ENCODE measurements at regions not wholly inside any gene's neighbourhood (a gene's known extent, or its start where the extent isn't known, plus 50 kb on each side); places are given as distances from the start of the nearest gene placed in this dataset.

DNA sequence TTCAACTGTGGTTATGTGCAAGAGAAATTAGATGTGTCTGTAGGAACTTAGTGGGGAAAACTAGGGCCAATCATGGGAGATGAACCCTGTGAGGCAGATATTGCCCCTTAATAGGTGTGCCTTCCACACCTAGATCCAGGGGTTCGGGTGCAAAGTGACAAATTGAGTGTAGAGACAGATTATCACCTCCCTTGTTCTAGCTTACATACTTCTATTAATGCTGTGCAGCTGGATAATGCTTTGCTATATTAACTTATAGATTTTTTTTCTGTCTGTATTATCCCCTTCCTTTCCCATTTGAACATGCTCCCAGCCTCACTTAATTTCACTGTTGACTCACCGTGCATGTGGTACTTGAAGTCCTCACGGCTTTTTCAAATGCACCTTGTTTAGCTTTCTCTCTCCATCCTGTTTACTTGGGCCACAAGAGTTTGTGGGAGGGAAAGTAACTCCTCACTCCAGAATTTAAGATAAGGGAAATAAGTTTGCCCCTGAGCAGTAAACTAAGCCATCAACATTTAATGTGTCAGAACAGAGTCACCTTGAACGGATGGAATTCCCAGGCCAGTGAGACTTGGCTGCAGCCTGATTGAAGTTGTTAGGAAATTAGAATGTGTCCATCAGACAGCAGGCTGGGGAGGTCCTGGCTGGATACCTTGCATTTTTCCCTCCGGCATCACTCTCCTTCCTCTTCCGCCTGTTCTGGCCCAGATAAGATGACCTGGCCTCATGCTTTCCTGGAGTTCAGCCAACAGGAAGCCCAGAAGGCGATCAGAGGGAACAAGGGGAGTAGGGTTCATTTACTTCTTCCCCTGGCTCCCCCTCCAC, 478.4 kb downstream of the BCOR start:
- Histone ChIP-seq H3K4me1 (ENCODE audit: control insufficient read depth, low read length) (no peaks in the 10 kb centered on the region), H3K4me3 (ENCODE audit: low read length) (no peak overlapping the region), H4K20me1 (ENCODE audit: control insufficient read depth, insufficient read depth, low read depth, low read length) (no peaks in the 10 kb centered on the region), H3F3A (ENCODE audit: control insufficient read depth, insufficient read depth) (no peaks in the 10 kb centered on the region), H3K79me2 (ENCODE audit: control insufficient read depth, low read length) (no peaks in the 10 kb centered on the region), H3K4me2 (ENCODE audit: low read length) (no peak overlapping the region), H3K9me3 (ENCODE audit: control insufficient read depth, insufficient read depth, low read length) (no peaks in the 10 kb centered on the region), H3K27me3 (ENCODE audit: control insufficient read depth, low read length) (no peaks in the 10 kb centered on the region), H3K27ac (ENCODE audit: low read depth, low read length) (no peak overlapping the region), H3K9me2 (replicated peaks; ENCODE audit: control insufficient read depth, low read length) (no peaks in the 10 kb centered on the region), H3K36me3 (ENCODE audit: control insufficient read depth, low read length) (no peaks in the 10 kb centered on the region)
- TF ChIP-seq CTCF (IDR thresholded peaks at IDR 0.05; ENCODE audit: low read depth, low read length, poor library complexity, severe bottlenecking) (no peak), EZH2phosphoT487 (IDR thresholded peaks at IDR 0.05; ENCODE audit: borderline replicate concordance, low read length) (no peak)

DNA sequence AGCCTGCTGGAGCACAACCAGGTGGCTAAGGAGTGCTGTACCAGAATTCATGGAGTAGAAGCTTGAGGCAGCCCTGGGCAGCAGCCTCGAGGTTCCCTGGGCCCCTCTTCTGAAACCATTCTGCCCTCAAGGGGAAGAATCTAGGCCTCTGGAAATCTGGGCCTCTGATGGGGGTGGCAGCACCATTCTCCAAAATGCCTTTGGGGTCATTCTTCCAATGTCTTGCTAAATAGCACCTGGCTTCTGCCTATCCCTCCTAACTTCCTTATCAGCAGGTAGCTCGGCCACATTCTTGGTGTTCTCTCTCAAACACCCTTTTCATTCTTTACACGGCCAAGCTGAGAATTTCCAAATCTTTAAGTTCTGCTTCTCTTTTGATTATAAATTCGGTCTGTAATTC, 473.6 kb downstream of the BCOR start:
- TF ChIP-seq EZH2phosphoT487 (IDR thresholded peaks at IDR 0.05; ENCODE audit: borderline replicate concordance, low read length): no peak
- no peak for TF ChIP-seq CTCF (IDR thresholded peaks at IDR 0.05; ENCODE audit: low read depth, low read length, poor library complexity, severe bottlenecking)
- Histone ChIP-seq H3K27me3 (ENCODE audit: control insufficient read depth, low read length) (no peaks in the 10 kb centered on the region), H4K20me1 (ENCODE audit: control insufficient read depth, insufficient read depth, low read depth, low read length) (no peaks in the 10 kb centered on the region), H3K4me1 (ENCODE audit: control insufficient read depth, low read length) (no peaks in the 10 kb centered on the region), H3K79me2 (ENCODE audit: control insufficient read depth, low read length) (no peaks in the 10 kb centered on the region), H3K4me3 (ENCODE audit: low read length) (no peak overlapping the region), H3K27ac (ENCODE audit: low read depth, low read length) (no peak overlapping the region), H3F3A (ENCODE audit: control insufficient read depth, insufficient read depth) (no peaks in the 10 kb centered on the region), H3K36me3 (ENCODE audit: control insufficient read depth, low read length) (no peaks in the 10 kb centered on the region), H3K4me2 (ENCODE audit: low read length) (no peak overlapping the region), H3K9me2 (replicated peaks; ENCODE audit: control insufficient read depth, low read length) (no peaks in the 10 kb centered on the region), H3K9me3 (ENCODE audit: control insufficient read depth, insufficient read depth, low read length) (no peaks in the 10 kb centered on the region)

- H3K4me1 ChIP-seq (ENCODE audit: control insufficient read depth, low read length): no peaks in the 10 kb centered on the region
Observed at GRCh38 chrX:39625810-39626209, 471.9 kb downstream of the BCOR start.

More at GRCh38 chrX:39625810-39626209, 471.9 kb downstream of the BCOR start:
- H3K9me3 ChIP-seq (ENCODE audit: control insufficient read depth, insufficient read depth, low read length): no peaks in the 10 kb centered on the region
- TF ChIP-seq CTCF (IDR thresholded peaks at IDR 0.05; ENCODE audit: low read depth, low read length, poor library complexity, severe bottlenecking): no peak
- TF ChIP-seq EZH2phosphoT487 (IDR thresholded peaks at IDR 0.05; ENCODE audit: borderline replicate concordance, low read length): no peak
- no peaks in the 10 kb centered on the region for H3F3A ChIP-seq (ENCODE audit: control insufficient read depth, insufficient read depth)
- H3K4me3 ChIP-seq (ENCODE audit: low read length): no peak overlapping the region
- H3K27ac ChIP-seq (ENCODE audit: low read depth, low read length): no peak overlapping the region
- H3K79me2 ChIP-seq (ENCODE audit: control insufficient read depth, low read length): no peaks in the 10 kb centered on the region
- H3K9me2 ChIP-seq (replicated peaks; ENCODE audit: control insufficient read depth, low read length): no peaks in the 10 kb centered on the region
- no peaks in the 10 kb centered on the region for H3K27me3 ChIP-seq (ENCODE audit: control insufficient read depth, low read length)
- H3K4me2 ChIP-seq (ENCODE audit: low read length): no peak overlapping the region
- no peaks in the 10 kb centered on the region for H4K20me1 ChIP-seq (ENCODE audit: control insufficient read depth, insufficient read depth, low read depth, low read length)
- no peaks in the 10 kb centered on the region for H3K36me3 ChIP-seq (ENCODE audit: control insufficient read depth, low read length)

All from DOHH2 (cell line).